ENCODE measurements at regions not wholly inside any gene's neighbourhood (a gene's known extent, or its start where the extent isn't known, plus 50 kb on each side); places are given as distances from the start of the nearest gene placed in this dataset.
"Not testable (repeated sequence)": the region's sequence is repeated elsewhere in the genome, so short reads cannot be mapped to it uniquely, and the experiment has no call there.

- no peaks in the 10 kb centered on the region for H3K4me1 ChIP-seq
- no peaks in the 10 kb centered on the region for H3K36me3 ChIP-seq (ENCODE audit: control insufficient read depth, insufficient read depth, low read length)
- DNase-seq: no peak
- intact Hi-C loops (cut with micrococcal nuclease; ENCODE audit: unreplicated experiment): no loop called here
- H3K9me3 Mint-ChIP-seq (ENCODE audit: unreplicated experiment): no peaks in the 10 kb centered on the region
- TF ChIP-seq, protein P1, sequence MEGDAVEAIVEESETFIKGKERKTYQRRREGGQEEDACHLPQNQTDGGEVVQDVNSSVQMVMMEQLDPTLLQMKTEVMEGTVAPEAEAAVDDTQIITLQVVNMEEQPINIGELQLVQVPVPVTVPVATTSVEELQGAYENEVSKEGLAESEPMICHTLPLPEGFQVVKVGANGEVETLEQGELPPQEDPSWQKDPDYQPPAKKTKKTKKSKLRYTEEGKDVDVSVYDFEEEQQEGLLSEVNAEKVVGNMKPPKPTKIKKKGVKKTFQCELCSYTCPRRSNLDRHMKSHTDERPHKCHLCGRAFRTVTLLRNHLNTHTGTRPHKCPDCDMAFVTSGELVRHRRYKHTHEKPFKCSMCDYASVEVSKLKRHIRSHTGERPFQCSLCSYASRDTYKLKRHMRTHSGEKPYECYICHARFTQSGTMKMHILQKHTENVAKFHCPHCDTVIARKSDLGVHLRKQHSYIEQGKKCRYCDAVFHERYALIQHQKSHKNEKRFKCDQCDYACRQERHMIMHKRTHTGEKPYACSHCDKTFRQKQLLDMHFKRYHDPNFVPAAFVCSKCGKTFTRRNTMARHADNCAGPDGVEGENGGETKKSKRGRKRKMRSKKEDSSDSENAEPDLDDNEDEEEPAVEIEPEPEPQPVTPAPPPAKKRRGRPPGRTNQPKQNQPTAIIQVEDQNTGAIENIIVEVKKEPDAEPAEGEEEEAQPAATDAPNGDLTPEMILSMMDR (IDR thresholded peaks at IDR 0.05; ENCODE audit: insufficient read depth in 1 of 2, low read depth in 1 of 2, low read length in 1 of 2, severe bottlenecking in 1 of 2, unreplicated experiment in 1 of 2): no peak
- H3K4me3 Mint-ChIP-seq (ENCODE audit: unreplicated experiment): no peak overlapping the region
- no peaks in the 10 kb centered on the region for H3K27me3 Mint-ChIP-seq (ENCODE audit: insufficient read depth, unreplicated experiment)
- ChIA-PET CTCF (no interaction called here), POLR2A (no interaction called here)
- H3K9me3 ChIP-seq: no peaks in the 10 kb centered on the region
- H3K36me3 Mint-ChIP-seq (ENCODE audit: insufficient read depth, unreplicated experiment): no peaks in the 10 kb centered on the region
- H3K4me3 ChIP-seq (ENCODE audit: low read depth, low read length): no peak overlapping the region
- H3K27ac Mint-ChIP-seq (ENCODE audit: unreplicated experiment): no peak overlapping the region
- BruUV-seq (replicated peaks): no TSS peak
- no peaks in the 10 kb centered on the region for H3K27me3 ChIP-seq (replicated peaks; ENCODE audit: control insufficient read depth, insufficient read depth, low read length)
- no peaks in the 10 kb centered on the region for H3K4me1 Mint-ChIP-seq (ENCODE audit: low read depth, unreplicated experiment)
Measured at GRCh38 chr9:103193992-103194391, 198.9 kb downstream of the CYLC2 start.

GRCh38 chr9:103203172-103203571, 208.0 kb downstream of the CYLC2 start:
- TF ChIP-seq, protein P1 (IDR thresholded peaks at IDR 0.05; ENCODE audit: insufficient read depth in 1 of 2, low read depth in 1 of 2, low read length in 1 of 2, severe bottlenecking in 1 of 2, unreplicated experiment in 1 of 2): no peak

GRCh38 chr9:103205881-103206585, 210.9 kb downstream of the CYLC2 start:
- H3K27me3 ChIP-seq (replicated peaks; ENCODE audit: control insufficient read depth, insufficient read depth, low read length); H3K4me1 Mint-ChIP-seq (ENCODE audit: low read depth, unreplicated experiment); H3K4me3 ChIP-seq (ENCODE audit: low read depth, low read length); H3K4me1 ChIP-seq; H3K9me3 ChIP-seq; H3K4me3 Mint-ChIP-seq (ENCODE audit: unreplicated experiment); H3K36me3 ChIP-seq (ENCODE audit: control insufficient read depth, insufficient read depth, low read length); H3K27ac Mint-ChIP-seq (ENCODE audit: unreplicated experiment); DNase-seq; H3K9me3 Mint-ChIP-seq (ENCODE audit: unreplicated experiment); intact Hi-C loops (cut with micrococcal nuclease; ENCODE audit: unreplicated experiment); H3K27me3 Mint-ChIP-seq (ENCODE audit: insufficient read depth, unreplicated experiment); BruUV-seq (replicated peaks); H3K36me3 Mint-ChIP-seq (ENCODE audit: insufficient read depth, unreplicated experiment); CTCF ChIA-PET; POLR2A ChIA-PET: not testable (repeated sequence)

More at GRCh38 chr9:103203172-103203571, 208.0 kb downstream of the CYLC2 start:
- Mint-ChIP-seq H3K9me3 (ENCODE audit: unreplicated experiment) (no peaks in the 10 kb centered on the region), H3K27ac (ENCODE audit: unreplicated experiment) (no peak overlapping the region), H3K4me3 (ENCODE audit: unreplicated experiment) (no peak overlapping the region), H3K27me3 (ENCODE audit: insufficient read depth, unreplicated experiment) (no peaks in the 10 kb centered on the region), H3K4me1 (ENCODE audit: low read depth, unreplicated experiment) (no peaks in the 10 kb centered on the region), H3K36me3 (ENCODE audit: insufficient read depth, unreplicated experiment) (no peaks in the 10 kb centered on the region)
- Histone ChIP-seq H3K4me3 (ENCODE audit: low read depth, low read length) (no peak overlapping the region), H3K9me3 (no peaks in the 10 kb centered on the region), H3K27me3 (replicated peaks; ENCODE audit: control insufficient read depth, insufficient read depth, low read length) (no peaks in the 10 kb centered on the region), H3K36me3 (ENCODE audit: control insufficient read depth, insufficient read depth, low read length) (no peaks in the 10 kb centered on the region), H3K4me1 (no peaks in the 10 kb centered on the region)
- intact Hi-C loops (cut with micrococcal nuclease; ENCODE audit: unreplicated experiment): no loop called here
- CTCF ChIA-PET: no interaction called here
- no peak for DNase-seq
- BruUV-seq (replicated peaks): no TSS peak
- POLR2A ChIA-PET: no interaction called here

DNA sequence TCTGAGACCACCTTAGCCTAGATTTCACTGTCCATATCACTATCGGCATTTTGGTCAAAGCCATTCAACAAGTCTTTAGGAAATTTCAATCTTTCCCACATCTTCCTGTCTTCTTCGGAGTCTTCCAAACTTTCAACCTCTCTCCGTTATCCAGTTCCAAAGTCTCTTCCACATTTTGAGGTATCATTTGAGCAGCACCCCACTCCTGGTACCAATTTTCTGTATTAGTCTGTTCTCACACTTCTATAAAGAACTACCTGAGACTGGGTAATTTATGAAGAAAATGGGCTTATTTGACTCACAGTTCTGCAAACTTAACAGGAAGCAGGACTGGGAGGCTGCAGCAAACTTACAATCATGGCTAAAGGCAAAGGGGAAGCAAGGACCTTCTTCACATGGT, 215.5 kb downstream of the CYLC2 start:
- Histone ChIP-seq H3K27me3 (replicated peaks; ENCODE audit: control insufficient read depth, insufficient read depth, low read length) (no peaks in the 10 kb centered on the region), H3K4me3 (ENCODE audit: low read depth, low read length) (no peak overlapping the region), H3K9me3 (no peaks in the 10 kb centered on the region), H3K36me3 (ENCODE audit: control insufficient read depth, insufficient read depth, low read length) (no peaks in the 10 kb centered on the region), H3K4me1 (no peaks in the 10 kb centered on the region)
- BruUV-seq (replicated peaks): no TSS peak
- intact Hi-C loops (cut with micrococcal nuclease; ENCODE audit: unreplicated experiment): no loop called here
- Mint-ChIP-seq H3K4me3 (ENCODE audit: unreplicated experiment) (no peak overlapping the region), H3K36me3 (ENCODE audit: insufficient read depth, unreplicated experiment) (no peaks in the 10 kb centered on the region), H3K27me3 (ENCODE audit: insufficient read depth, unreplicated experiment) (no peaks in the 10 kb centered on the region), H3K4me1 (ENCODE audit: low read depth, unreplicated experiment) (no peaks in the 10 kb centered on the region), H3K9me3 (ENCODE audit: unreplicated experiment) (peaks cover 7% of the 10 kb centered on the region), H3K27ac (ENCODE audit: unreplicated experiment) (no peak overlapping the region)
- POLR2A ChIA-PET: no interaction called here
- TF ChIP-seq, protein P1 (IDR thresholded peaks at IDR 0.05; ENCODE audit: insufficient read depth in 1 of 2, low read depth in 1 of 2, low read length in 1 of 2, severe bottlenecking in 1 of 2, unreplicated experiment in 1 of 2): no peak
- CTCF ChIA-PET: no interaction called here
- DNase-seq: no peak

Measured in Caco-2 (cell line).